ENCODE measurements at regions not wholly inside any gene's neighbourhood (a gene's known extent, or its start where the extent isn't known, plus 50 kb on each side); places are given as distances from the start of the nearest gene placed in this dataset.
"Not testable (repeated sequence)": the region's sequence is repeated elsewhere in the genome, so short reads cannot be mapped to it uniquely, and the experiment has no call there.

DNA sequence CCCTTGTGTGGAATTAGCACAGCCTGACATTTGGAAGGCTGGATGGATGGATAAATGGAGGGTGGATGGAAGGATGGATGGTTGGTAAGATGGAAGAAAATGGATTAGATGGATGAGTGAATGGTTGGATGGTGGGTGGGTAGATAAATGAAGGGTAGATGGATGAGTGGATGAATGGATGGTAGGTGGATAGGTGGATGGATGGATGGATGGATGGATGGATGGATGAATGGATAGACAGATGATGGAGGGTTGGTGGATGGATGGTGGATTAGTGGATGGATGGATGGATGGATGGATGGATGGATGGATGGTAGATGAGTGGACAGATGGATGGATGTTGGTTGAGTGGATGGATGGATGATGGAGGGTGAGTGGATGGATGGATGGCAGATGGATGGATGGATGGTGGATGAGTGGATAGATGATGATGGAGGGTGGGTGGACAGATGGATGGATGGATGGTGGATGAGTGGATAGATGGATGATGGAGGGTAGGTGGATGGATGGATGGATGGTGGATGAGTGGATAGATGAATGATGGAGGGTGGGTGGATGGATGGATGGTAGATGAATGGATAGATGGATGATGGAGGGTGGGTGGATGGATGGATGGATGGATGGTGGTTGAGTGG is 175.6 kb upstream of the PPP1R26 start:
- no peak for TF ChIP-seq POLR2AphosphoS5 (IDR thresholded peaks at IDR 0.05; ENCODE audit: low read depth, low read length)
- no peak for TF ChIP-seq POLR2A (IDR thresholded peaks at IDR 0.05; ENCODE audit: low read depth, low read length)
- TF ChIP-seq TAF1 (IDR thresholded peaks at IDR 0.05; ENCODE audit: borderline replicate concordance, low read depth, low read length), result no peak
- FAIRE-seq (no peak), DNase-seq (ENCODE audit: insufficient read length) (no peak)

GRCh38 chr9:135304886-135305285 is 174.7 kb upstream of the PPP1R26 start:
- FAIRE-seq, result no peak
- DNase-seq (ENCODE audit: insufficient read length), result no peak
- TF ChIP-seq POLR2A (IDR thresholded peaks at IDR 0.05; ENCODE audit: low read depth, low read length), result no peak
- no peak for TF ChIP-seq POLR2AphosphoS5 (IDR thresholded peaks at IDR 0.05; ENCODE audit: low read depth, low read length)
- no peak for TF ChIP-seq TAF1 (IDR thresholded peaks at IDR 0.05; ENCODE audit: borderline replicate concordance, low read depth, low read length)

DNA sequence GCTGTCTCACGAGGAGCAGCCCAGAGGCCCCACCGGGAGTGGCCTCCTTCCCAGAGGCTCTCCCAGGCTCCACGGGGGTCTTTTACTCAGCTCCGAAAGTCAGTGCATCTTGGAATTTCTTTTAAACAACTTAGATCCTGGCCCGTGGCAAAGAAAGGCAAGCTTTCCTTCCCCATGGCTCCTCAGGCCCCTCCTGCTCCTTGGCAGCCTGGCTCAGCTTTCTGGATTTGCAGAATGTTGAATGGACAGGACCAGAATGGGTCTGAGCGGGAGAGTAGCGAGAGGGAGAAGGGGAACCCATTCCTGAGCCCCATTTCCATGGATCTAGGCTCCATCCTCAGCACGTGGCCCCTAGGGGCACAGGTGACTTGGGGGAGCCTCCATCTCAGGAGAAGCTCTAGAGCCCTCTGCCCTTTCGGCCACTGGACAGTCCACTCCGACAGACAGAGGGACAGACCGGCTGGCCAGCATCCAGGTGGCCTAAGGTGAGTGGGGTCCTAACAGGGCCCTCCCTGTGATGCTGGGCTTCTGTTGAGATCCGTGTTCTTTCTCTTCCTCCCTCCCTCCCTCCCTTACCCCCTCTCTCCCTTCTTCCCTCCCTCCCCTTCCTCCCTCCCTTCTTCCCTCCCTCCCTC is 173.9 kb upstream of the PPP1R26 start:
- TF ChIP-seq POLR2AphosphoS5 (IDR thresholded peaks at IDR 0.05; ENCODE audit: low read depth, low read length), result no peak
- TF ChIP-seq POLR2A (IDR thresholded peaks at IDR 0.05; ENCODE audit: low read depth, low read length), result no peak
- TF ChIP-seq TAF1 (IDR thresholded peaks at IDR 0.05; ENCODE audit: borderline replicate concordance, low read depth, low read length), result no peak
- FAIRE-seq (no peak), DNase-seq (ENCODE audit: insufficient read length) (no peak)

- TF ChIP-seq TAF1 (IDR thresholded peaks at IDR 0.05; ENCODE audit: borderline replicate concordance, low read depth, low read length) (no peak), POLR2A (IDR thresholded peaks at IDR 0.05; ENCODE audit: low read depth, low read length) (no peak), POLR2AphosphoS5 (IDR thresholded peaks at IDR 0.05; ENCODE audit: low read depth, low read length) (no peak)
- DNase-seq (ENCODE audit: insufficient read length) (no peak), FAIRE-seq (no peak)
Observed at GRCh38 chr9:135306699-135307098, 172.9 kb upstream of the PPP1R26 start.

- DNase-seq (ENCODE audit: insufficient read length) (no peak), FAIRE-seq (no peak)
- TF ChIP-seq POLR2A (IDR thresholded peaks at IDR 0.05; ENCODE audit: low read depth, low read length) (no peak), POLR2AphosphoS5 (IDR thresholded peaks at IDR 0.05; ENCODE audit: low read depth, low read length) (no peak), TAF1 (IDR thresholded peaks at IDR 0.05; ENCODE audit: borderline replicate concordance, low read depth, low read length) (no peak)
Observed at GRCh38 chr9:135307300-135307699, 172.3 kb upstream of the PPP1R26 start.

DNA sequence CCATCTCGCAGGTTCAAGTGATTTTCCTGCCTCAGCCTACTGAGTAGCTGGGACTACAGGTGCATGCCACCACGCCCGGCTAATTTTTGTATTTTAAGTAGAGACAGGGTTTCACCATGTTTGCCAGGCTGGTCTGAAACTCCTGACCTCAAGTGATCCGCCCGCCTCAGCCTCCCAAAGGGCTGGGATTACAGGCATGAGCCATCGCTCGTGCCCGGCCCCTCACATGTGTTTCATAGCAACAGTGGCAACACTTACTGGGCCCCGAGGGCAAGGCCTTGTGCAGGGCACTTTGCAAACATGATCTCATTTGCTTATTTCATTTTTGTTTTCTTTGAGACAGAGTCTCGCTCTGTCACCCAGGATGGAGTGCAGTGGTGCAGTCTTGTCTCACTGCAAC is 171.7 kb upstream of the PPP1R26 start:
- FAIRE-seq; DNase-seq (ENCODE audit: insufficient read length): not testable (repeated sequence)

- TF ChIP-seq TAF1 (IDR thresholded peaks at IDR 0.05; ENCODE audit: borderline replicate concordance, low read depth, low read length), result no peak
- FAIRE-seq (no peak), DNase-seq (ENCODE audit: insufficient read length) (no peak)
Observed at GRCh38 chr9:135308821-135309762, 170.5 kb upstream of the PPP1R26 start.

DNA sequence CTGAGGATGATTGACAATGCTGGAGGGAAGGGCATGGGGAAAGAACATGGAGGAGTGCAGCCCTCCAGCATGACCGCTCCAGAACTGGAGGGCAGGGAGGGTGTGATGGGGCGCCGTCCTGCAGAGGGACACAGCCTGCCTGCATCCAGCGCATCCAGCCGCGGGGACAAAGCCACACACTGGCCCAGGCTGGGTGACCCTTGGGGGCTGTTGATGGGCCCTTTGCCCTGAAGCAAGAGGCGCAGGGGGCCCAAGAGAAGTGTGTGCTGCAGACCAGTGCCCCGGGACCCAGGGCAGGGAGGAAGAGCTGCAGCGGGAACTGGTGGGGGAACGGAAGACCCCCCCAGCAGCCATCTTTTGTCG is 169.8 kb upstream of the PPP1R26 start:
- no peak for DNase-seq (ENCODE audit: insufficient read length)
- no peak for FAIRE-seq
- TF ChIP-seq POLR2AphosphoS5 (IDR thresholded peaks at IDR 0.05; ENCODE audit: low read depth, low read length) (no peak), TAF1 (IDR thresholded peaks at IDR 0.05; ENCODE audit: borderline replicate concordance, low read depth, low read length) (no peak), POLR2A (IDR thresholded peaks at IDR 0.05; ENCODE audit: low read depth, low read length) (no peak)

DNA sequence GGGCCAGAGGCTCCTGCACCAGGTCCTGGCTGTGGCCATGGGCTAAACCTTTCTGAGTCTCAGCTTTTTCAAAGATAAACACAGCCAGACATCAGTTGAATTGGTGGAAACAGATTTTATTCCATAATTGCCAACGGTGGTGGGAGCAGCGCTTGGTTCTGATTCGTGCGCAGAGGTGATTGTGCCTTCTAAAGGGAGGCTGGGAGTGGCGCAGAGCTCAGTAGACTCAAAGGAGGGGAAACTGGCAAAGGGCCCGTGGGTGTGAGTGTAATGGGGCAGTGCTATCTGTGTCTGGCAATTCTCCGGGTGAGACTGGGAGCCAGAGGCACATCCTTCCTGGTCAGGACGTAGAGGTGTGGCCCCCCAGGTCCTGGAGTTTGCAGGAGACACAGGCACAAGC is 169.4 kb upstream of the PPP1R26 start:
- TF ChIP-seq TAF1 (IDR thresholded peaks at IDR 0.05; ENCODE audit: borderline replicate concordance, low read depth, low read length), result no peak
- no peak for TF ChIP-seq POLR2AphosphoS5 (IDR thresholded peaks at IDR 0.05; ENCODE audit: low read depth, low read length)
- TF ChIP-seq POLR2A (IDR thresholded peaks at IDR 0.05; ENCODE audit: low read depth, low read length), result no peak
- DNase-seq (ENCODE audit: insufficient read length), result no peak
- FAIRE-seq, result no peak

DNA sequence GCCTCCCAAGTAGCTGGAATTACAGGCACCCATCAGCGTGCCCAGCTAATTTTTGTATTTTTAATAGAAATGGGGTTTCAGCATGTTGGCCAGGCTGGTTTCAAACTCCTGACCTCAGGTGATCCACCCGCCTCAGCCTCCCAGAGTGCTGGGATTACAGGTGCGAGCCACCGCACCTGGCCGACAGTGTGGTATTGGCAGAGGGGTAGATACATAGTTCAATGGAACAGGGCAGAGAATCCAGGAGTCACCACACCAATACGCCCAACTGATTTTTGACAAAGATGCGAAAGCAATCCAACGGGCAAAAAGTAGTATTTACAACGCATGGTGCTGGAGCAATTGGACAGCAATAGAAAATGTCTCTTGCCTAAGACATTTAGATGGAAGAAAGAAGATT is 164.0 kb upstream of the PPP1R26 start:
- TF ChIP-seq POLR2A (IDR thresholded peaks at IDR 0.05; ENCODE audit: low read depth, low read length) (no peak), TAF1 (IDR thresholded peaks at IDR 0.05; ENCODE audit: borderline replicate concordance, low read depth, low read length) (no peak), POLR2AphosphoS5 (IDR thresholded peaks at IDR 0.05; ENCODE audit: low read depth, low read length) (no peak)
- FAIRE-seq (no peak), DNase-seq (ENCODE audit: insufficient read length) (no peak)

- DNase-seq (ENCODE audit: insufficient read length) (no peak), FAIRE-seq (no peak)
- TF ChIP-seq TAF1 (IDR thresholded peaks at IDR 0.05; ENCODE audit: borderline replicate concordance, low read depth, low read length) (no peak), POLR2A (IDR thresholded peaks at IDR 0.05; ENCODE audit: low read depth, low read length) (no peak), POLR2AphosphoS5 (IDR thresholded peaks at IDR 0.05; ENCODE audit: low read depth, low read length) (no peak)
Observed at GRCh38 chr9:135320331-135320730, 159.3 kb upstream of the PPP1R26 start.

DNA sequence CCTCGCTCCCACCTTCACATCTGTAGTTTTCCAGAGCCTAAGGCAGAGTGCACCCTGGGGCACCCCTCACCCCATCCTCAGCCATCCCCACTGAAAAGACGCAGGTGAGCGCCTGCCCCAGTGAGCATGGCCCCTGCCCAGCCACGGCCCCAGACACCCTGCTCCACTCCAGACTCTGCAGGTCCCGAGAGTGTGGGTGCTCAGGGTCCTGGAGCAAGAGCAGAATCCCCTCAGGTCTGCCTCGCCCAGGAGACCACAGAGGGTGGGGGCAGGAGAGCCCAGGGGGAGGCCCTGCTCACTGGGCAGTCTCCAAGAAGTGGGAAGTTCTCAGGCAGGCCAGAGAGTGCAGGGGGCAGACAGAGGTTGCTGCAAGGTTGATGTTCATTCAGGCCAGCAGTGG is 158.6 kb upstream of the PPP1R26 start:
- TF ChIP-seq POLR2A (IDR thresholded peaks at IDR 0.05; ENCODE audit: low read depth, low read length), result no peak
- TF ChIP-seq POLR2AphosphoS5 (IDR thresholded peaks at IDR 0.05; ENCODE audit: low read depth, low read length), result no peak
- no peak for TF ChIP-seq TAF1 (IDR thresholded peaks at IDR 0.05; ENCODE audit: borderline replicate concordance, low read depth, low read length)
- FAIRE-seq (no peak), DNase-seq (ENCODE audit: insufficient read length) (no peak)

Data from GM12892 (cell line).